Keratinocyte (primary cell): ENCODE measurements at regions not wholly inside any gene's neighbourhood (a gene's known extent, or its start where the extent isn't known, plus 50 kb on each side); places are given as distances from the start of the nearest gene placed in this dataset.

Source experiments
- DNase-seq: peaks from one replicate; pipeline ENCODE4 v3.0.0-alpha.2; 2011; ENCODE audit warnings: low read depth, missing footprints, low spot score
- FAIRE-seq: peaks from 2 replicates; lab custom pipeline; 2011; peaks lifted over from hg19 to GRCh38; lab: Jason Lieb, UNC
- H2AFZ ChIP-seq: 2 replicates; pipeline ENCODE4 v1.6.0; 2012; ENCODE audit warnings: low read length, control low read depth, inconsistent platforms; ENCODE audit not compliant: control insufficient read depth
- H3K27ac ChIP-seq: 2 replicates; pipeline ENCODE4 v1.5.1; 2011; ENCODE audit warnings: low read length; ENCODE audit not compliant: control insufficient read depth, insufficient read depth
- H3K27me3 ChIP-seq: 3 replicates; pipeline ENCODE4 v1.6.0; 2011; ENCODE audit warnings: low read length; ENCODE audit not compliant: control insufficient read depth, insufficient read depth; ENCODE audit errors: extremely low read depth
- H3K36me3 ChIP-seq, 2 experiments: 2 replicates in 1 of 2; 3 replicates in 1 of 2; pipeline ENCODE4 v1.5.1; 2011; ENCODE audit warnings: low read length in 2 of 2, mild to moderate bottlenecking in 1 of 2; ENCODE audit not compliant: control insufficient read depth in 2 of 2, insufficient read depth in 2 of 2; ENCODE audit errors: extremely low read depth in 1 of 2
- H3K4me1 ChIP-seq: 3 replicates; pipeline ENCODE4 v1.5.1; 2011; ENCODE audit warnings: low read length; ENCODE audit not compliant: control insufficient read depth, insufficient read depth; ENCODE audit errors: extremely low read depth
- H3K4me2 ChIP-seq: 3 replicates; pipeline ENCODE4 v1.6.0; 2011; ENCODE audit warnings: low read depth, low read length; ENCODE audit not compliant: control insufficient read depth, insufficient read depth; ENCODE audit errors: extremely low read depth
- H3K4me3 ChIP-seq, 3 experiments: fragments of 200-600 bp in 1 of 3; sonication (generic) in 1 of 3; 2 replicates in 2 of 3; 3 replicates in 1 of 3; pipeline ENCODE4 v1.5.1; 2011 to 2016; ENCODE audit warnings: low read length in 3 of 3, mild to moderate bottlenecking in 3 of 3, control low read depth in 2 of 3, inconsistent platforms in 1 of 3, low read depth in 1 of 3, mixed read lengths in 1 of 3, mixed run types in 1 of 3, moderate library complexity in 1 of 3; ENCODE audit not compliant: control insufficient read depth in 2 of 3, insufficient read depth in 2 of 3; ENCODE audit errors: extremely low read depth in 1 of 3
- H3K79me2 ChIP-seq: 2 replicates; pipeline ENCODE4 v1.6.0; 2012; ENCODE audit warnings: low read length; ENCODE audit not compliant: control insufficient read depth, insufficient read depth
- H3K9ac ChIP-seq: 3 replicates; pipeline ENCODE4 v1.6.0; 2011; ENCODE audit warnings: low read length; ENCODE audit not compliant: control insufficient read depth, insufficient read depth; ENCODE audit errors: extremely low read depth
- H3K9me1 ChIP-seq: 3 replicates; pipeline ENCODE4 v1.6.0; 2011; ENCODE audit warnings: low read length; ENCODE audit not compliant: control insufficient read depth, insufficient read depth; ENCODE audit errors: extremely low read depth
- H3K9me3 ChIP-seq: 2 replicates; pipeline ENCODE4 v1.5.1; 2012; ENCODE audit warnings: low read depth, low read length; ENCODE audit not compliant: control insufficient read depth
- H4K20me1 ChIP-seq: 3 replicates; pipeline ENCODE4 v1.6.0; 2011; ENCODE audit warnings: low read length; ENCODE audit not compliant: control insufficient read depth, insufficient read depth; ENCODE audit errors: extremely low read depth
- EZH2 ChIP-seq: IDR thresholded peaks from one replicate; pipeline ENCODE4 v1.6.1; 2012; ENCODE audit warnings: inconsistent platforms, mild to moderate bottlenecking, low read length, moderate library complexity
- dilution Hi-C: fragments of 300-500 bp; cut with MboI; formaldehyde crosslinking; loops from one replicate; pipeline ENCODE4 v1.7.0; 2020; ENCODE audit warnings: low sequenced_read_pairs; ENCODE audit not compliant: extremely low pct_ligation_motif_present
- TF ChIP-seq, protein P1 (sequence below), 3 experiments: IDR thresholded peaks in 1 of 3; conservative IDR thresholded peaks in 1 of 3; optimal IDR thresholded peaks in 1 of 3; 2 replicates in 2 of 3; 3 replicates in 1 of 3; pipeline versions ENCODE3 to v1.5.1; 2011; ENCODE audit warnings: low read length in 3 of 3, mild to moderate bottlenecking in 3 of 3, moderate library complexity in 2 of 3, control low read depth in 1 of 3, inconsistent platforms in 1 of 3; ENCODE audit not compliant: insufficient read depth in 2 of 3; ENCODE audit errors: extremely low read depth in 1 of 3

DNA sequence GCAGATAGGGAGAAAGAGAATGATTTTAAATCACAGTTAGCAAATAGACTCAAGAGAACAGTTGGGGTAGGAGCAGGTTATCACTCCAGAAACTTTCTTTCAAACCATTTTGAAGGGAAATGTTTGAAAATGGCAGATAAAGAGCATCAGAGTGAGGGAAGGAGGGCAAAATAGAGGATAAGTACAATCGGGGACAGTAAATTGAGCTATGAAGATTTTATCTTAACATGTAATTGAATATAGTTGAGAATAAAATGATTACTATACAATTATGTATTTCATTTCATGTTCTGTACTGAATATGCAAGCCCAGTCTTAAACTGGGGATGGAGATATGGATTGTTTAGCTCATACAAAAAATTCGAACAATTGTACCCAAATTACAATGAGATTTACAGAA lies 54.0 kb downstream of the MAP10 start:
- H3K9ac ChIP-seq, result no peak overlapping the region
- DNase-seq, result no peak
- no peaks in the 10 kb centered on the region for H3K9me1 ChIP-seq
- H3K4me2 ChIP-seq, result no peak overlapping the region
- no peak overlapping the region for H3K4me3 ChIP-seq
- H3K36me3 ChIP-seq, result no peaks in the 10 kb centered on the region
- H3K79me2 ChIP-seq, result no peaks in the 10 kb centered on the region
- TF ChIP-seq EZH2, result no peak
- TF ChIP-seq, protein P1, sequence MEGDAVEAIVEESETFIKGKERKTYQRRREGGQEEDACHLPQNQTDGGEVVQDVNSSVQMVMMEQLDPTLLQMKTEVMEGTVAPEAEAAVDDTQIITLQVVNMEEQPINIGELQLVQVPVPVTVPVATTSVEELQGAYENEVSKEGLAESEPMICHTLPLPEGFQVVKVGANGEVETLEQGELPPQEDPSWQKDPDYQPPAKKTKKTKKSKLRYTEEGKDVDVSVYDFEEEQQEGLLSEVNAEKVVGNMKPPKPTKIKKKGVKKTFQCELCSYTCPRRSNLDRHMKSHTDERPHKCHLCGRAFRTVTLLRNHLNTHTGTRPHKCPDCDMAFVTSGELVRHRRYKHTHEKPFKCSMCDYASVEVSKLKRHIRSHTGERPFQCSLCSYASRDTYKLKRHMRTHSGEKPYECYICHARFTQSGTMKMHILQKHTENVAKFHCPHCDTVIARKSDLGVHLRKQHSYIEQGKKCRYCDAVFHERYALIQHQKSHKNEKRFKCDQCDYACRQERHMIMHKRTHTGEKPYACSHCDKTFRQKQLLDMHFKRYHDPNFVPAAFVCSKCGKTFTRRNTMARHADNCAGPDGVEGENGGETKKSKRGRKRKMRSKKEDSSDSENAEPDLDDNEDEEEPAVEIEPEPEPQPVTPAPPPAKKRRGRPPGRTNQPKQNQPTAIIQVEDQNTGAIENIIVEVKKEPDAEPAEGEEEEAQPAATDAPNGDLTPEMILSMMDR (optimal IDR thresholded peaks at IDR 0.05 in 1 of 3, IDR thresholded peaks at IDR 0.05 in 1 of 3, conservative IDR thresholded peaks at IDR 0.05 in 1 of 3; ENCODE audit: extremely low read depth in 1 of 3, insufficient read depth in 2 of 3, low read length in 3 of 3), result no peak
- H3K27ac ChIP-seq, result no peak overlapping the region
- no peaks in the 10 kb centered on the region for H4K20me1 ChIP-seq
- H3K9me3 ChIP-seq, result no peaks in the 10 kb centered on the region
- no peak for FAIRE-seq
- H2AFZ ChIP-seq, result no peak overlapping the region
- dilution Hi-C loops, result no loop called here
- no peaks in the 10 kb centered on the region for H3K4me1 ChIP-seq
- H3K27me3 ChIP-seq, result peaks cover 3% of the 10 kb centered on the region

DNA sequence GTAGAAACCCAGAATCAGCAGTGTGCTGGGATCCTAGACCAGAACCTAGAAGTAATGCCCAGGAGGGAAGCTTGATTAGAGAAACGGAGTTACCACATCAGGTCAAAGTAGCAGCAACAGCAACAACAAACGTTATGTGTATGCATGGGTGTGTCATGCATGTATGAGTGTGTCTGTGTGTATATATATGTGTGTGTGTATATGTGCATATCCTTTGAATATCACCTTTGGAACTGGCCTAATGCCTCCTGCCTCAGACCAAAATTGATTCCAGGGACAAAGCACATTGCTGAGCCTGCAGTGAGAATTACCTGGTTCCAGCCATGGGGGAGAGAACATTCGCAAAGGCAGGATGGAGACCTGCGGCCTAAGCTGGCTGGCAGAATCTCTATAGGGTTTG lies 55.9 kb downstream of the MAP10 start:
- no peak for FAIRE-seq
- H3K9me3 ChIP-seq, result no peaks in the 10 kb centered on the region
- no peak overlapping the region for H3K9ac ChIP-seq
- dilution Hi-C loops, result no loop called here
- no peak overlapping the region for H3K4me2 ChIP-seq
- no peaks in the 10 kb centered on the region for H3K79me2 ChIP-seq
- H3K27ac ChIP-seq, result no peak overlapping the region
- TF ChIP-seq, protein P1 (optimal IDR thresholded peaks at IDR 0.05 in 1 of 3, IDR thresholded peaks at IDR 0.05 in 1 of 3, conservative IDR thresholded peaks at IDR 0.05 in 1 of 3; ENCODE audit: extremely low read depth in 1 of 3, insufficient read depth in 2 of 3, low read length in 3 of 3), result no peak
- no peak for TF ChIP-seq EZH2
- H3K36me3 ChIP-seq, result no peaks in the 10 kb centered on the region
- DNase-seq, result no peak
- H3K4me1 ChIP-seq, result no peaks in the 10 kb centered on the region
- H3K4me3 ChIP-seq, result no peak overlapping the region
- no peaks in the 10 kb centered on the region for H3K9me1 ChIP-seq
- H3K27me3 ChIP-seq, result peaks cover 3% of the 10 kb centered on the region
- H4K20me1 ChIP-seq, result no peaks in the 10 kb centered on the region
- H2AFZ ChIP-seq, result no peak overlapping the region
